Body of pancreas (tissue), 4 donors: ENCODE measurements at regions not wholly inside any gene's neighbourhood (a gene's known extent, or its start where the extent isn't known, plus 50 kb on each side); places are given as distances from the start of the nearest gene placed in this dataset.

ENCODE experiments used
- CTCF ChIP-seq, 7 experiments: fragments of 450-650 bp in 4 of 7; fragments of 200-600 bp in 3 of 7; sonication (generic) in 3 of 7; IDR thresholded peaks; one replicate each; pipeline ENCODE4 v1.5.1; 2016 to 2019; ENCODE audit warnings: antibody characterized with exemption in 7 of 7
- POLR2A ChIP-seq, 3 donors: fragments of 450-650 bp; IDR thresholded peaks; one replicate each; pipeline ENCODE4 v1.6.1; 2016; ENCODE audit warnings: antibody characterized with exemption in 3 of 3, mild to moderate bottlenecking in 2 of 3

- TF ChIP-seq CTCF (IDR thresholded peaks at IDR 0.05): no peak
- TF ChIP-seq POLR2A (IDR thresholded peaks at IDR 0.05): no peak
Observed at GRCh38 chr3:20648294-20648693, 462.3 kb upstream of the SGO1 start.
